ENCODE measurements at regions not wholly inside any gene's neighbourhood (a gene's known extent, or its start where the extent isn't known, plus 50 kb on each side); places are given as distances from the start of the nearest gene placed in this dataset.

- TF ChIP-seq EZH2 (IDR thresholded peaks at IDR 0.05; ENCODE audit: borderline replicate concordance, insufficient read depth, low read depth, low read length, poor library complexity, severe bottlenecking) (no peak), CTCF (IDR thresholded peaks at IDR 0.05) (no peak)
- no peaks in the 10 kb centered on the region for H3K4me1 Mint-ChIP-seq
- POLR2A ChIA-PET, result no interaction called here
- Histone ChIP-seq H3K79me2 (ENCODE audit: control insufficient read depth, insufficient read depth, low read length) (no peaks in the 10 kb centered on the region), H3K9me3 (ENCODE audit: control extremely low read depth in 1 of 3, control insufficient read depth in 2 of 3, insufficient read depth in 1 of 3, low read length in 2 of 3) (peaks cover 0 to 15% (median 0%) of the 10 kb centered on the region in 3 donors), H4K20me1 (ENCODE audit: control insufficient read depth, insufficient read depth, low read length, poor library complexity, severe bottlenecking) (no peaks in the 10 kb centered on the region), H3K36me3 (replicated peaks in 1 of 2; ENCODE audit: control extremely low read depth in 1 of 2, control insufficient read depth in 1 of 2, extremely low read depth in 1 of 2, insufficient read depth in 2 of 2, low read length in 1 of 2) (no peaks in the 10 kb centered on the region), H3K4me3 (ENCODE audit: control extremely low read depth in 1 of 5, extremely low read depth in 1 of 5, insufficient read depth in 1 of 5, low read depth in 2 of 5, low read length in 4 of 5) (no peak overlapping the region), H3K4me2 (replicated peaks; ENCODE audit: low read depth, low read length, poor library complexity, severe bottlenecking) (no peak overlapping the region), H3K9ac (ENCODE audit: low read length) (no peak overlapping the region), H2AFZ (ENCODE audit: insufficient read depth, low read depth, low read length, poor library complexity, severe bottlenecking) (no peak overlapping the region), H3K27me3 (replicated peaks in 1 of 4; ENCODE audit: control extremely low read depth in 1 of 4, control insufficient read depth in 3 of 4, insufficient read depth in 4 of 4, low read length in 3 of 4) (no peaks in the 10 kb centered on the region), H3K4me1 (ENCODE audit: control insufficient read depth in 2 of 2, insufficient read depth in 2 of 2, low read length in 2 of 2) (no peaks in the 10 kb centered on the region), H3K27ac (ENCODE audit: low read length in 2 of 2) (no peak overlapping the region)
- H3K27me3 Mint-ChIP-seq, result no peaks in the 10 kb centered on the region
- no peak for DNase-seq
- CTCF ChIA-PET, result no interaction called here
- no peak for ATAC-seq (ENCODE audit: low read depth)
- no peaks in the 10 kb centered on the region for H3K9me3 Mint-ChIP-seq (ENCODE audit: insufficient read depth)
- WGBS (ENCODE audit: insufficient coverage), result 63% methylated on average over 17 of the region's 17 CpGs
- intact Hi-C loops (cut with micrococcal nuclease), result no loop called here
- H3K27ac Mint-ChIP-seq, result no peak overlapping the region
- H3K4me3 Mint-ChIP-seq, result no peak overlapping the region
Measured at GRCh38 chr22:48627203-48627602, 1200.5 kb downstream of the BRD1 start.

GRCh38 chr22:48624401-48624800 is 1203.3 kb downstream of the BRD1 start:
- Histone ChIP-seq H3K27me3 (replicated peaks in 1 of 4; ENCODE audit: control extremely low read depth in 1 of 4, control insufficient read depth in 3 of 4, insufficient read depth in 4 of 4, low read length in 3 of 4) (no peaks in the 10 kb centered on the region), H3K9ac (ENCODE audit: low read length) (no peak overlapping the region), H3K9me3 (ENCODE audit: control extremely low read depth in 1 of 3, control insufficient read depth in 2 of 3, insufficient read depth in 1 of 3, low read length in 2 of 3) (peaks cover 0 to 25% (median 0%) of the 10 kb centered on the region in 3 donors), H2AFZ (ENCODE audit: insufficient read depth, low read depth, low read length, poor library complexity, severe bottlenecking) (no peak overlapping the region), H3K4me1 (ENCODE audit: control insufficient read depth in 2 of 2, insufficient read depth in 2 of 2, low read length in 2 of 2) (no peaks in the 10 kb centered on the region), H3K4me2 (replicated peaks; ENCODE audit: low read depth, low read length, poor library complexity, severe bottlenecking) (no peak overlapping the region), H3K27ac (ENCODE audit: low read length in 2 of 2) (no peak overlapping the region), H3K36me3 (replicated peaks in 1 of 2; ENCODE audit: control extremely low read depth in 1 of 2, control insufficient read depth in 1 of 2, extremely low read depth in 1 of 2, insufficient read depth in 2 of 2, low read length in 1 of 2) (no peaks in the 10 kb centered on the region), H3K79me2 (ENCODE audit: control insufficient read depth, insufficient read depth, low read length) (no peaks in the 10 kb centered on the region), H4K20me1 (ENCODE audit: control insufficient read depth, insufficient read depth, low read length, poor library complexity, severe bottlenecking) (no peaks in the 10 kb centered on the region), H3K4me3 (ENCODE audit: control extremely low read depth in 1 of 5, extremely low read depth in 1 of 5, insufficient read depth in 1 of 5, low read depth in 2 of 5, low read length in 4 of 5) (no peak overlapping the region)
- intact Hi-C loops (cut with micrococcal nuclease), result no loop called here
- ChIA-PET POLR2A (no interaction called here), CTCF (no interaction called here)
- no peak for ATAC-seq (ENCODE audit: low read depth)
- no peak for TF ChIP-seq CTCF (IDR thresholded peaks at IDR 0.05)
- TF ChIP-seq EZH2 (IDR thresholded peaks at IDR 0.05; ENCODE audit: borderline replicate concordance, insufficient read depth, low read depth, low read length, poor library complexity, severe bottlenecking), result no peak
- Mint-ChIP-seq H3K27me3 (no peaks in the 10 kb centered on the region), H3K4me1 (no peaks in the 10 kb centered on the region), H3K4me3 (no peak overlapping the region), H3K27ac (no peak overlapping the region), H3K9me3 (ENCODE audit: insufficient read depth) (no peaks in the 10 kb centered on the region)
- 77% methylated on average over 12 of the region's 13 CpGs for WGBS (ENCODE audit: insufficient coverage)
- DNase-seq, result no peak
